Gastrocnemius medialis (tissue), 4 donors: ENCODE measurements at regions not wholly inside any gene's neighbourhood (a gene's known extent, or its start where the extent isn't known, plus 50 kb on each side); places are given as distances from the start of the nearest gene placed in this dataset.

Experiments
- CTCF ChIP-seq, 5 experiments: fragments of 450-650 bp in 3 of 5; fragments of 200-600 bp in 2 of 5; sonication (generic) in 2 of 5; IDR thresholded peaks in 4 of 5; conservative IDR thresholded peaks in 1 of 5; 1 replicate in 4 of 5; 2 replicates in 1 of 5; pipeline ENCODE4 v1.5.1; 2016 to 2019; ENCODE audit warnings: antibody characterized with exemption in 5 of 5, mild to moderate bottlenecking in 3 of 5, moderate library complexity in 3 of 5
- POLR2A ChIP-seq, 2 donors: fragments of 450-650 bp; IDR thresholded peaks; one replicate each; pipeline ENCODE4 v1.6.1; 2017; ENCODE audit warnings: antibody characterized with exemption in 2 of 2, mild to moderate bottlenecking in 2 of 2, moderate library complexity in 2 of 2

GRCh38 chr21:28642891-28643290, 349.8 kb downstream of the LTN1 start:
- no peak for TF ChIP-seq POLR2A (IDR thresholded peaks at IDR 0.05)
- TF ChIP-seq CTCF (IDR thresholded peaks at IDR 0.05 in 4 of 5, conservative IDR thresholded peaks at IDR 0.05 in 1 of 5) = no peak
